Lower leg skin (tissue), 4 donors: ENCODE measurements at regions not wholly inside any gene's neighbourhood (a gene's known extent, or its start where the extent isn't known, plus 50 kb on each side); places are given as distances from the start of the nearest gene placed in this dataset.

Source experiments
- DNase-seq, 2 donors: peaks; one replicate each; pipeline ENCODE4 v3.0.0-alpha.2; 2019; ENCODE audit warnings: low spot score in 2 of 2
- H3K4me3 ChIP-seq: fragments of 200-600 bp; sonication (generic); 2 replicates; pipeline ENCODE4 v1.5.1; 2017; ENCODE audit warnings: mild to moderate bottlenecking, low read depth; ENCODE audit not compliant: poor library complexity, severe bottlenecking
- POLR2A ChIP-seq, 2 donors: fragments of 450-650 bp; IDR thresholded peaks; one replicate each; pipeline ENCODE4 v1.6.1; 2016 to 2017; ENCODE audit warnings: antibody characterized with exemption in 2 of 2, mild to moderate bottlenecking in 1 of 2, moderate library complexity in 1 of 2
- WGBS, 2 donors: methylation state at CpG; one replicate each; pipeline ENCODE4 v1.1.5; 2018; 5-methylcytosine and 5-hydroxymethylcytosine counted together
- intact Hi-C: fragments of 100-400 bp; cut with DNase I; formaldehyde crosslinking; loops from one replicate; pipeline ENCODE4 v1.15.0; 2023; ENCODE audit warnings: low total_unique reads
- TF ChIP-seq, protein P1 (sequence below), 3 donors: fragments of 450-650 bp; IDR thresholded peaks; one replicate each; pipeline ENCODE4 v1.5.1; 2016; ENCODE audit warnings: antibody characterized with exemption in 3 of 3, mild to moderate bottlenecking in 3 of 3, moderate library complexity in 2 of 3

DNA sequence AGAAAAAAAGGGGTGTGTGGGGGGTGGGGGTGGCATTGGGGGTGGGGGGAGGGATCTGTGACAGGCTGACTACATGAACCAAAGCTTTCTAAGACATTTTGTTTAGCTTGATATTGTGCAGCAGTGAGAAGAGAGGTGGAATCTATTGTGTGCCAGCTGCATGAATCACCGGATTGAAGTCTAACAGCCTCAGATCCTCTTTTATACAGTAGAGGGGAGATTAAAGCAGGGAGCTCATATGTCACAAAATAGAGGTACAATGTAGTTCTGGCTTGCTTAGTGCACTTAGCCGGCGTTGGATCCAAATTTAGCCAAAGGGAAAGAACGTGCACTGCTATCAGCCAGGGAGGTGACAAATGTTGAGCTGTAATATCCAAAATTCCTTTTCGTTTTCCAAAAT, 404.2 kb upstream of the CITED2 start:
- DNase-seq, result no peak
- 37 to 44% methylated on average over 5 of the region's 5 CpGs for WGBS, 2 donors
- intact Hi-C loops, result no loop called here

DNA sequence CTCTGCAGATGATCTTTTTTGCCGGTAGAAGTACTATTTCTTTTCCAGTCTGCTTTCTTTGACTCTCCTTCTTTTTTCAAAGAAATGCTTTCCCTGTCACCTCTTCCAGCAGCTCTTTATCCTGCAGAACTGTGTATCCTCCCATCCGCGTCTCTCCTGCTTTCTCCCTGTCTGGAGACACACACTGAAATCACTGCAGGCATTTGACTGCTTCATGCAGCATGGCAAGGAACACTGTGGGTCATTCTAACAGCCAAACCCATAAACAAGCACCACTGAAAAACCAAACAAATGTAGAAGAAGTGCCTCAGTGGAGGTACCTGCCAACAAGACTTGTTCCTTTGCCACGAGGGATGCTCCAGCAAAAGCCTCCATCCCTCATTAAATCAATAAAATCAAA, 403.7 kb upstream of the CITED2 start:
- 71 to 92% methylated on average over 4 of the region's 4 CpGs for WGBS, 2 donors
- intact Hi-C loops, result no loop called here
- H3K4me3 ChIP-seq, result no peak overlapping the region
- DNase-seq, result no peak
- no peak for TF ChIP-seq POLR2A (IDR thresholded peaks at IDR 0.05)
- TF ChIP-seq, protein P1, sequence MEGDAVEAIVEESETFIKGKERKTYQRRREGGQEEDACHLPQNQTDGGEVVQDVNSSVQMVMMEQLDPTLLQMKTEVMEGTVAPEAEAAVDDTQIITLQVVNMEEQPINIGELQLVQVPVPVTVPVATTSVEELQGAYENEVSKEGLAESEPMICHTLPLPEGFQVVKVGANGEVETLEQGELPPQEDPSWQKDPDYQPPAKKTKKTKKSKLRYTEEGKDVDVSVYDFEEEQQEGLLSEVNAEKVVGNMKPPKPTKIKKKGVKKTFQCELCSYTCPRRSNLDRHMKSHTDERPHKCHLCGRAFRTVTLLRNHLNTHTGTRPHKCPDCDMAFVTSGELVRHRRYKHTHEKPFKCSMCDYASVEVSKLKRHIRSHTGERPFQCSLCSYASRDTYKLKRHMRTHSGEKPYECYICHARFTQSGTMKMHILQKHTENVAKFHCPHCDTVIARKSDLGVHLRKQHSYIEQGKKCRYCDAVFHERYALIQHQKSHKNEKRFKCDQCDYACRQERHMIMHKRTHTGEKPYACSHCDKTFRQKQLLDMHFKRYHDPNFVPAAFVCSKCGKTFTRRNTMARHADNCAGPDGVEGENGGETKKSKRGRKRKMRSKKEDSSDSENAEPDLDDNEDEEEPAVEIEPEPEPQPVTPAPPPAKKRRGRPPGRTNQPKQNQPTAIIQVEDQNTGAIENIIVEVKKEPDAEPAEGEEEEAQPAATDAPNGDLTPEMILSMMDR (IDR thresholded peaks at IDR 0.05), result no peak

More for the DNA sequence above, 404.2 kb upstream of the CITED2 start:
- no peak for TF ChIP-seq POLR2A (IDR thresholded peaks at IDR 0.05)
- TF ChIP-seq, protein P1 (IDR thresholded peaks at IDR 0.05), result no peak
- H3K4me3 ChIP-seq, result no peak overlapping the region

DNA sequence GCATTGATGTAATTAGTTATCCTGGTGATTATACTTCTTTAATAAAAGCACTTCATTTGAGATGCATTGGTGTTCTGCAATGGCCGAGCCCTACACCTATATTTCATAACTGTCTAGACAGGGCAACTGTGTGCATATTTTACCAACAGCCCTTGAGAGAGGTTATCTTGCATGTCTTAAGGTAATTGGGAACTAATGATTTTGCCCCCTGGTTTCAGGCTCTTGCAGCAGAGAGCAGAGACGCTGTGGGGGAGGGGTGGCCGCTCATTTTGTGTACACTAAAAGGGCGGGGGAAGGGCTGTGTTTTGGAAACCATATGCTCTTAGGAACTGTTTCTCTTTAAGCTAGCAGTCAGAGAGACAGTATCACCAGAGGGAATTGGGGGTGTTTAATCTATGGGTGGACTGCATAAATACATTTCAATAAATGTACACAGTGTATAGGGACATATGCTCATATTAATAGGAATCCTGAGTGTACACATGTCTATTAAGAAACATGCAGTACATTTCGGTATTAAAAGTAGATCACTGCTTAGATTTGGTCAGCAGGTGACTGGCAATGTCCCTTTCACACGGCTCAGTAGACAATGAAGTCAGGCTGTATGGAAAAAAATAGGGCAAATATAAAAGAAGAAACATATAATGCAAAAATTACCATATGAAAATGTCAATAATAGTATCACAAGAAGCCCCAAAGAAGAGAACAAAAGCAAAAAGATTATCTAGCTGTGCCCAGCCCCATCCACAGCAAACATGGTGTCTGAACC, 402.9 kb upstream of the CITED2 start:
- no peak for DNase-seq
- intact Hi-C loops, result no loop called here
- no peak for TF ChIP-seq POLR2A (IDR thresholded peaks at IDR 0.05)
- TF ChIP-seq, protein P1 (IDR thresholded peaks at IDR 0.05), result no peak
- no peak overlapping the region for H3K4me3 ChIP-seq
- WGBS, 2 donors, result 76 to 78% methylated on average over 6 of the region's 6 CpGs

DNA sequence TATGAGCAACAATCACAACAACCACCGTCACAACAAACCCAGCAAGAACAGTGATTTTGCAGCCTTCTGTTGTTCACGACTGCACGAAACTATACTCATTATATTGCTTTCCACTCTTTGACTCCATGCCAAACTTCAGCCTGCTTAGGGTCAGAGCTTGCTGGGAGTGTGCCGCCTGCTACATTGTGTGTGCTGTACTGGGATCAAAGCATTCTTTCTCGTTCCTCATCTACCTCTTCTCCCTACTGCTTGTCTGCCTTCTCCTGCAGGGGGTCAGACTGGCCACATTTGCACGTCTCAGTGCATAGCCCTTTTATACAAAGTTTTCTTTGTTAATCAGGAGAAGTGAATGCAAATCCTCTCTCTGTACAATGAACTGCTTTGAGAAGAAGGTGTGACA, 401.6 kb upstream of the CITED2 start:
- intact Hi-C loops, result no loop called here
- TF ChIP-seq POLR2A (IDR thresholded peaks at IDR 0.05), result no peak
- TF ChIP-seq, protein P1 (IDR thresholded peaks at IDR 0.05), result no peak
- DNase-seq, result no peak
- H3K4me3 ChIP-seq, result no peak overlapping the region
- WGBS, 2 donors, result 62 to 66% methylated on average over 6 of the region's 6 CpGs

DNA sequence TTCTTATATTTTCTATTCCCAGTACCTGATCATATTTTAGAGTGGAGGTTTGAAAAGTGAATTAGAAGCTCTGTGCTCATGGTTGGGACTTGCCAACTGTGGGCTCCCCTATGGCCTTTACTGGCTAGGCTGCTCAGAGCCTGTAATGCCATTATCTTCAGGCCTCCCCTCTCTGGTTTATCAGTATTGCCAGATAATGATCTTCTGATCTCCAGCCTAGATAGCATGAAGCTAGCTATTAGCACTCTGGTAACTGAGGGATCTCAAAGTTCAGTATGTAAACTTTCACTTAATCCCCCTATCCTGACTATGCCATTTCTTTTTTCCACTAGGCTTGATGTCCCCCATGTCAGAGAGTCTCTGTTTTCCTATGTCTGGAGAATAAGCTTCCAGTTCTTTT, 393.7 kb upstream of the CITED2 start:
- no peak for DNase-seq

DNA sequence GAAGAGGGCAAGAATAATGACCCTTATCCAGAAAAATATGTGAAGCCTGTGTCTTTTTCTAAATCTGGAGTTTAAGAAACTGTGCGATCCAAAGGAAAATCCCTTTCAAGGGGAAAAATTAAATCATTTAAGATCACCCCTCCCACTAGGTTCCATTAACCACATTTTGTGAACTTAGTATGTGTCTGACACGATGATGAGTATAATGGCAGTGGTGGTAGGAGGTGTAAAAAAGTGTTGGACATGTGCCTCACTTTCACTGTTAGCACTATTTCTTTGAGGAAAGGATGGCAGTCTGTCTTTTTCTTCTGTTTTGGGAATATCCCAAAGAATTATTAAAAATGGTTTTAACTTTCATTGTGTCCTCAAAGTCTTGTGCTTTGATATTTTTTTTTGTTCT, 392.3 kb upstream of the CITED2 start:
- H3K4me3 ChIP-seq, result no peak overlapping the region
- TF ChIP-seq, protein P1 (IDR thresholded peaks at IDR 0.05), result no peak
- TF ChIP-seq POLR2A (IDR thresholded peaks at IDR 0.05), result no peak
- 84 to 88% methylated on average over 2 of the region's 2 CpGs for WGBS, 2 donors
- intact Hi-C loops, result no loop called here
- DNase-seq, result no peak

More for the DNA sequence above, 393.7 kb upstream of the CITED2 start:
- no peak overlapping the region for H3K4me3 ChIP-seq
- TF ChIP-seq POLR2A (IDR thresholded peaks at IDR 0.05), result no peak
- intact Hi-C loops, result no loop called here
